Middle frontal gyrus (tissue), 1 donor: ENCODE measurements at regions not wholly inside any gene's neighbourhood (a gene's known extent, or its start where the extent isn't known, plus 50 kb on each side); places are given as distances from the start of the nearest gene placed in this dataset.
"Not testable (repeated sequence)": the region's sequence is repeated elsewhere in the genome, so short reads cannot be mapped to it uniquely, and the experiment has no call there.

ENCODE experiments used
- DNase-seq: peaks from one replicate; pipeline ENCODE4 v3.0.0-alpha.2; 2015; ENCODE audit warnings: low spot score; ENCODE audit errors: extremely low spot score

DNA sequence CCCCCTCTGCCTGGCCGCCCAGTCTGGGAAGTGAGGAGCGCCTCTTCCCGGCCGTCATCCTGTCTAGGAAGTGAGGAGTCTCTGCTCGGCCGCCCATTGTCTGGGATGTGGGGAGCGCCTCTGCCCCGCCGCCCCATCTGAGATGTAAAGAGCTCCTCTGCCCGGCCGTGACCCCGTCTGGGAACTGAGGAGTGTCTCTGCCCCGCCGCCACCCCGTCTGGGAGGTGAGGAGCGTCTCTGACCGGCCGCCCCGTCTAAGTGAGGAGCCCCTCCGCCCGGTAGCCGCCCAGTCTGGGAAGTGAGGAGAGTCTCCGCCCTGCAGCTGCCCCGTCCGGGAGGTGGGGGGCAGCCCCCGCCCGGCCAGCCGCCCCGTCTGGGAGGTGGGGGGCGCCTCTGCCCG, 228.9 kb downstream of the RPIA start:
- not testable (repeated sequence) for DNase-seq

DNA sequence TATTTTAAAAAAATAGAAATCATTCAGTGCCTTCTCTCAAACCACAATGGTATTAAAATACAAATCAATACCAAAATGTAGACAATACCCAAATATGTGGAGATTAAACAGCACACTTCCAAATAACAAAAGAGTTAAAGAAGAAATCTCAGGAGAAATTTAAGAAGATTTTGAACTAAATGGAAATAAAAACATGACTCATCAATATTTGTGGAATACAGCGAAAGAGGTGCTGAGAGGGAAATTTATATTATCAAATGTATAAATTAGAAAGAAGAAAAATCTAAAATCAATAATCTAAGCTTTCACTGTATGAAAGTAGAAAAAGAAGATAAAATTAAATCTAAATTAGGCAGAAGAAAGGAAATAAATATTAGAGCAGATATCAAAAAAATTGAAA, 233.1 kb downstream of the RPIA start:
- DNase-seq: no peak

DNA sequence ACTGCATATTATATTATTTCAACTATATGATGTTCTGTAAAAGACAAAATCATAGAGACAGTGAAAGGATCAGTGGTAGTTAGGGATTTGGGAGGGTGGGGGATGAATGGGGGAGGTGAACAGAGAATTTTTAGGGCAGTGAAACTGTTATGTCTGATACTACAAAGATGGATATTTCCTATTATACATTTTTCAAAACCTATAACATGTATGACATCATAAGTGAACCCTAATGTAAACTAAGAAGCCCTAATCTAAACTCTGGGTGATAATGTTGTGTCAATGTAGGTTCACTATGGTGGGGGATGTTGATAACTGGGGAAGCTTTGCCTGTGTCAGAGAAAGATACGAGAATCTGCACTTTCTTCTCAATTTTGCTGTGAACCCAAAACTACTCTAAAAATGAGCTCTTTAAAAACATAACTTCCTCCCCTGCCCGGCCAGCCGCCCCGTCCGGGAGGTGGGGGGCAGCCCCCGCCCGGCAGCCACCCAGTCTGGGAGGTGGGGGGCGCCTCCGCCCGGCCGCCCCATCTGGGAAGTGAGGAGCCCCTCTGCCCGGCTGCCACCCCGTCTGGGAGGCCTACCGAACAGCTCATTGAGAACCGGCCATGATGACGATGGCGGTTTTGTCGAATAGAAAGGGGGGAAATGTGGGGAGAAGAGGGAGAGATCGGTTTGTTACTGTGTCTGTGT, 234.4 kb downstream of the RPIA start:
- no peak for DNase-seq

DNA sequence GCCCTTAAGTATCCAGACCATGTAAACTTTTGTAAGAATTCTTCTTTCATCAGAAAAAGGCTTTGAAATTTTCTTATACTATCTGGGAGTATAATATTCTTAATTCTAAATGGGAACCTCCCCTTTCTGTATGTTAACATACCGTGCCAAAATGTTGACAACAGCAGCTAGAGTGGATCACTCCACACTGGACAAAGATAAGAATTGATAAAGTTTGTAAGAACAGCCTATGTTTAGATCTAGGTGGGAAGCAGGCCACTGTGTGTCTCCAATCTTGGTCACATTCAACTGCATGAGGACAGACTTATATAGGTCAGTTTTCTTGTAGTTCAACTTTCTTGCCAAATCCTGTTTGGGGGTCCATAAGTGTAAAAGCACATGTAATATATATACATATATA, 235.7 kb downstream of the RPIA start:
- no peak for DNase-seq

DNA sequence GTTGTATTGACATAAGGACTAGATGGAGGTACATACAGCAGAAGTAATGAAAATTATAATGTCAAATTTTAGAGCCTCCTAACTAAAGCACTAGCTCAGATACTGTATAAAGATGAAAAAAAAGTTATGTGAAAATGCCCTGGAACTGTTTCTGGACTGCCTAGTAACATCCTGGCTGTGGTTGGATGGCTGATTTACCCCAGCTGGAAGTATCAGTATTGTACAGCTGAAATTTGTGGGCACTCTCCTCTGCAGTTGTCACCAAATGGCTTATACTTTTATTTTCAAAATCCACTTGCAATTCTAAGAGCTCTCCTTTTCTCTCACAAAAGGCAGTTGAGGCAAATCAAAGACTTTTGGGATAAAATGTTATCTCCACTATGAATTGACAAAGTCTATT, 239.2 kb downstream of the RPIA start:
- no peak for DNase-seq

DNA sequence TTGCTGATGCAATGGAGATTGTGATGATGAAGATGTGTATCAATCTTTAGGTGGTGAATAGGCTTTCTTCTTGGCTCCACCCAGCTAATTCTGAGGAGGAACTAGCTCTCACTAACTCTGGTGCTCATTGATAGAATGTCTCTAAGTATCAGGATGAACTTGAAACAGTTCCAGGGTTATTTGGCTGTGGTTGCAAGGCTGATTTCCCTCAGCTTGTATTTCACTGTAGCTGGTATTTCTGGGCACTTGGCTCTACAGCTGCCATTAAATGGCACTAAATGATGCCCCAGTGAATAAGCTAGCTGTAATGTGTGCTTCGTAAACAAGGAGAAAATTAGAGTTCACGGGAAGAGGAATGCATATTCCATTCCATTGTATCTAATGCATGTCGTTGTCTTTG, 241.2 kb downstream of the RPIA start:
- DNase-seq: no peak

DNA sequence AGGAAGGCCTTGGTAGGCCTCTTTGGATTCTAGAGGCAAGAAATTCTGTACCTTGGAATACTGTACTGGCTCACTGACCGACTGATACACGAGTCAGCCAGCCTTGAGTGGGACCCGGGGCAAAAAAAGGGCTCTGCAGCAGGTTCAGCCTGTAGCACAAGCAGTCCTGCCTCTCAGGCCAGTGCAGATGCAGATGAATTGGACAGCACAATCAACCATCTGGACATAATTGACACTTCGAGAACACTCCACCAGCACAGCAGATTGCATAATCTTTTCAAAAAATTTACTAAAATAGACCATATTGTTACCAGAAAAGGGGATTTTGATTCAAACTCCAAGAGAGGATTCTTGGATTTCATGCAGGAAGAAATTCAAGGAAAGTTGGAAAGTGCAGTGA, 241.6 kb downstream of the RPIA start:
- no peak for DNase-seq

DNA sequence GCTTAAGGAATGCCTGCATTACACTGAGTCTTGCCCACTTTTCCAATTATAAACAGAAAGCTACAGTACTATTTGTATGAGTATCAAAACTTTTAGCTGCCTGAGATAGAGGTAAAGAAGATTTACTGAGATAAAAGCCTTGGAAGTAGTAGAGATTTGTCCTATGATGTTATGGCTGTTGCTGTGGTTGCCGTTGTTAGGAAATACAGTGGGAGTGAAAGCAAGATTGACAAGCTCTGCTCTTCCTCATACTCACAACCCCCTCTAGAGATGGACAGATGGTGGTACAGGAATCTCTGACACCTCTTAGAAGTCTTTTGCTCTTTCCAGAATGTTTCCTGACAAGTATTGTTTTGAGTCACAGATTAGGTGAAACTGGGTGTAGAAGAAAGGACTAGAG, 242.5 kb downstream of the RPIA start:
- DNase-seq: no peak

DNA sequence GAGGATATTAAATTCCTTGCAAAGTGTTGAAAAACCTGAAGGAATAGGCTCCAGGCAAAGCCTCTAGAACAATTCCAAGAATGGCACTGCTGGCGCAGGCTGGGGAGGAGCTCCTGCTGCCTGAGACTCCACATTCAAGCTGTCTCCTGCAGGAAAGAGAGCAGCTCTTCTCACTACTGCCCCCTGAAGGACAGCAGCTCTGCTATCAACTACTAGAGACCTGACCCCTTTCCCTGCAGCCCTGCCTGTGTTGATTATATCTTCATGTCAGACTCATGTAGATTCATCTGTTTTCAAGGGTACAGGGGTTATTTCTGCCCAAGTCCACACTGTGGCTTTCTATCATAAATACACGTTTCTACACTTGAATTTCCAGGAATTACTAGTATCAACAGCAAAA, 249.7 kb downstream of the RPIA start:
- not testable (repeated sequence) for DNase-seq

DNA sequence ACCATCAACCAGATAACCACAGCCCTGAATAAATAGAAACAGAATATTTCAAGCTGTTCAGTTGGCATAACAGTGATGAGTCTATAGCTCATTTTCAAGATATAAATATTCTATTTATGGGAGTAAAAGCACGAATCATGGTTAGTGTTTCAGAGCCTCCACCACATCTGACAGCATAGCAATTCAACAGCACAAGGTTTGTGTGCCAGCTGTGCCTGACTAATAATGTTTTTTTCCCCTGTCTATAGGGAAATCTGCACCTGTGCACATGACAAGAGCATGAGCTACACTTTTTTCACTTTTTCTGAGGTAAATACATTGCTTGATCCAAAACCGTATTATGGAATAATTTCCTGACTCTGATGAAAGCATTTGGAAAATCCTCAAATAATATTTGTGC, 251.3 kb downstream of the RPIA start:
- DNase-seq: no peak

DNA sequence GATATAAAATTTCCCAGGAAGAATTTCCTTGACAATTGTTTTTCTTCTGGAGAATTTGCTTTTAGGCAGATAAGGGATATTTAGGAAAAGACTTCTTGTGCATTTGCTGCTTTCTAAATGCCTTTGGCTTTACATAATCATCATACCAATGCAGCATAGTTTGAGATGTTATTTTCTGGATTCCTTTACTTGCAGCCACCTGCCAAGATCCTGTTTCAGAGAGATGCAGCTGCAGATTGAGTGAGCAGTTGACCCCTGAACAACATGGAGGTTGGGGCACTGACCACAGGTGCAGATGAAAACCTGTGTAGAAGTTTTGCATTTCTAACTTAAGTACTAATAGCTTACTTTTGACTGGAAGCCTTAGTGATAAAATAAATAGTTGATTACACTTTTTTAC, 257.9 kb downstream of the RPIA start:
- DNase-seq: no peak

DNA sequence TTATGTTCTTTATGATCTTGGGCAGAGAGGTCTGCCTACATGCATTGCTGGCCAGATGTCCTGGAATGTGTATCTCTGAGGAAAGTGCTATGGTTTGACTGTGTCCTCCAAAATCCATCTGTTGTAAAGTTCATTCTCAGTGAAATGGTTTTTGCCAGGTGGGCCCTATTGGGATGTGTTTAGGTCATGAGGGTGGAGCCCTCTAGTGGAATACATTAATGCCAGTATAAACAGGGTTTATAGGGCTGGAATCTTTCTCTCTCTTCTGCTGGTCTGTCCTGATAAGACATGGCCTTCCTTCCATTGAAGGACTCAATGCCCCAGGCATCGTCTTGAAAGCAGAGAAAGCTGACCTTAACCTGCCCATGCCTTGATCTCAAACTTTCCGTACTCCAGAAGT, 258.5 kb downstream of the RPIA start:
- no peak for DNase-seq

DNA sequence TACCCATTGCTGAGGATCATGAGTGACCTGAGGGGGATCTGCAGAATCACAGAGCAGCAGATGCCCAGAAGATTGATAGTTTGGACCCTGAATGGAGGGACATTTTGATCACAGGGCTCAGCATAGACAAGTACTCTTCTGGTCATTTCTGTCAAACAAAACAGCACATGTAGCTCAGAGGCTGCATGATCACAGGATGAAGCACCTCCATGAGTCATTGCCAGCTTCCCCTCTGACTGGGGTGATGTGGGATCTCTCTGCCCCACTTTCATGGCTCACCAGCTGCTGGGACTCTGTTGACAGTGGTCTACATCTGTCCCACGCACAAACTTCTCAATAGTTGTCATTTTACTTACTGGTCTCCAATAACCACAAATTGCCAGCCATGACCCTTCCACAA, 264.1 kb downstream of the RPIA start:
- no peak for DNase-seq

DNA sequence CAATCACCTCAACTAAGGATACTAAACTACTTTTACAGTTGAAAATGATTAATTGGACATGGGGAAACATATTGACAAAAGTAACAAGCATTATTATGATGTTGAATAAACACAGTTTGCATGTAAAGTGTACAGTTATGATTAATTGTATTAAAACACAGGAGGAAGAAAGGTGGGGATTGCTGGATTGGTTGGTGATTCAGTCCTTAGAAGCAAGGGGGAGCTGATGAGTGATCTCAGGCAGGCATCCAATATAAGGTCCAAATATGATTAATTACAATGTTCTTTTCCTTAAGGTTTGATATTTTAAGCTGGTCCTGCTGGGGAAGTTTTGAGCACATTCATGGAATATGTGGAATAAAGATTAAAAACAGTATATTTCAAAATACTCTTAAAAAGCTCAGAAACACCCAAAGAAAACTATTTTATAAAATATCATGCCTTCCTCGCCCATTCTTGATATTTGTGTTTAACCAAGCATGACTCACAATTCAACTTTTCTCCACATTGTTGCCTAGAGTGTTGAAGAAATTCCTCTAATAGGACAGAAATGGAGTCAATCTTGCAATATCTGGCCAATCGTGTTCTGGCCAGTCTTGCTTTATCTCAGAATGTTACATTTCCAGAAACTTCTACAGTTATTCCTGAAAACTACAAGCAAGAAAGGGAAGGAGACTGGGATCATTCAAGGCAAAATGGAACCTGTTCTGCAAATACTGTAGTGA, 268.2 kb downstream of the RPIA start:
- DNase-seq: no peak

DNA sequence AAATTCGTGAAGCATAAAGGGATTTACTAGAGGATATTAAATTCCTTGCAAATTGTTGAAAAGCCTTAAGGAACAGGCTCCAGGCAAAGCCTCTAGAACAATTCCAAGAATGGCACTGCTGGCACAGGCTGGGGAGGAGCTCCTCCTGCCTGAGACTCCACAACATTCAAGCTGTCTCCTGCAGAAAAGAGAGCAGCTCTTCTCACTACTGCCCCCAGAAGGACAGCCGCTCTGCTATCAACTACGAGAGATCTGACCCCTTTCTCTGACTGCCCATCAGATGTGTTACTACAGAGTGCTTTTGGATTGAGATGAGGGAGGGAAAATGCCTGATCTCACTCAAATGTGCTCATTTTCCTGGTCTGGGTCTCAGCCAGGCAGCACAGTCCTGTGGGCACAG, 269.9 kb downstream of the RPIA start:
- not testable (repeated sequence) for DNase-seq

DNA sequence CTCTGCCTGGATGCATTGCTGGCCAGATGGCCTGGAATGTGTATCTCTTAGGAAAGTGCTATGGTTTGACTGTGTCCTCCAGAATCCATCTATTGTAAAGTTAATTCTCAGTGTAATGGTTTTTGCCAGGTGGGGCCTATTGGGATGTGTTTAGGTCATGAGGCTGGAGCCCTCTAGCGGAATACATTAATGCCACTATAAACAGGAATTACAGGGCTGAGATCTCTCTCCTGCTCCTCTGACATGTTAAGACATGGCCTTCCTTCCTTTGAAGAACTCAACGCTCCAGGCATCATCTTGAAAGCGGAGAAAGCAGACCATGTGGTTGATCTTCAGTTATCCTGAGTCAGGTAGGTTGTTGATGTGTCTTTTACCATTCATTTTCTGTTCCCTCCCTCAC, 276.4 kb downstream of the RPIA start:
- no peak for DNase-seq

DNA sequence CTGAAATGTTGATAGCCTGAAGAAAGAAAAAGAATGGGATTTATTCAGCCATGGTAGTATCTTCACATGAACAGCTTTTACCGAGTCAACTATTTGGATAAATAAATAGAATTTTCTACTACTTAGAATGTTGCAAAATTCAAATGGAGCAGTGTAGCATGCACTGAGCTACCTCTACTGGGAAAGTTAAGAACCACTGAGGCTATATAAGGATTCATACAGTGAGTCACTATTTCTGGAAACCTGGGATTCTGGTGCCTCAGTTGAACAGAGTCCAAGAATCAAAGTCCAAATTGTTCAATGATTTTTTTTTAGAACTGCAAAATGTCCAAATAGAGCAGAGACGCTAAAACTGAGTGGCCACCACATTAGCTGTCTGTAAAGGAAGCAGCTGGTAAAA, 286.5 kb downstream of the RPIA start:
- not testable (repeated sequence) for DNase-seq

DNA sequence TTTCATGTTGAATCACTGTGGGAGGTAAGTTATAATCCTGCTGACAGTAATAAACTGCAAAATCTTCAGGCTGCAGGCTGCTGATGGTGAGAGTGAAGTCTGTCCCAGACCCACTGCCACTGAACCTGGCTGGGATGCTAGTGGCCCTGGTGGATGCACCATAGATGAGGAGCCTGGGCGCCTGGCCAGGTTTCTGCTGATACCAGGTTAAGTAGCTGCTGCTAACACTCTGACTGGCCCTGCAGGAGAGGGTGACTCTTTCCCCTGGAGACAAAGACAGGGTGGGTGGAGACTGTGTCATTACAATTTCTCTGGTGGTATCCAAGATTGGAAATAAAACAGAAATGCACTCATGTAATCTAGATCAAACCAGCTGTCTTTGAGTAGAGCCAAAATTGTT, 287.0 kb downstream of the RPIA start:
- DNase-seq: not testable (repeated sequence)

DNA sequence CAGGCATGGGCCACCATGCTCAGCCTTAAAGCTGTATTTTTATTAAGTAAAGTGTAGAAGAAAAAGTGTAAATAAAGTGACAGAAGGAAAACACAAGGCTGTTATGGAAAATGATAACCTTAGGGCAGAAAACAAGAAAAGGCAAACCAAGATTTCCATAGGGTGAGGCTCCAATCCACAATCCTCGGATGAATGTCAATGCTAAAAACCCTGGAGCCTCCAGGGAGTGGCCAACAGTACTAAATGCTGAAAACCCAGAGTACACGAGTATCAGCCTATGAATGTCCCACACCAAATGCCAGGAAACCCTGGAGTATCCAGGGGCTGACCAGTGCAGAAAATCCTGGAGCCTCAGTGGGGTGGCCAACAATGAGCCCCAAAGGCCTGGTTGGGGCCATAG, 292.6 kb downstream of the RPIA start:
- not testable (repeated sequence) for DNase-seq

DNA sequence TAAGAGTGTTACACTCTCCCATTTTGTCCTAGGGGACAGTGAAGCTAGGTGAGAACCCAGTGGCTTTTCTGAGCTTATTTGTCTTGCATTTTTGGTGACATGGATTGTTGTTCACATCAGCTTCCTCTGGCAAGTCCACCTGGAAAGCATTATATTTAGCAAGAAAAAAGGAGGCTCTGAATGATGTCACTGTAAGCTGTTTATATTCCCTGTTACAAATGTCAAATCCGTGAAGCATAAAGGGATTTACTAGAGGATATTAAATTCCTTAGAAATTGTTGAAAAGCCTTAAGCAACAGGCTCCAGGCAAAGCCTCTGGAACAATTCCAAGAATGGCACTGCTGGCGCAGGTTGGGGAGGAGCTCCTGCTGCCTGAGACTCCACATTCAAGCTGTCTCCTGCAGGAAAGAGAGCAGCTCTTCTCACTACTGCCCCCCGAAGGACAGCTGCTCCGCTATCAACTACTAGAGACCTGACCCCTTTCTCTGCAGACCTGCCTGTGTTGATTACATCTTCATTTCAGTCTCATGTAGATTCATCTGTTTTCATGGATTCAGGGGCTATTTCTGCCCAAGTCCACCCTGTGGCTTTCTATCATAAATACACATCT, 295.4 kb downstream of the RPIA start:
- DNase-seq: not testable (repeated sequence)

DNA sequence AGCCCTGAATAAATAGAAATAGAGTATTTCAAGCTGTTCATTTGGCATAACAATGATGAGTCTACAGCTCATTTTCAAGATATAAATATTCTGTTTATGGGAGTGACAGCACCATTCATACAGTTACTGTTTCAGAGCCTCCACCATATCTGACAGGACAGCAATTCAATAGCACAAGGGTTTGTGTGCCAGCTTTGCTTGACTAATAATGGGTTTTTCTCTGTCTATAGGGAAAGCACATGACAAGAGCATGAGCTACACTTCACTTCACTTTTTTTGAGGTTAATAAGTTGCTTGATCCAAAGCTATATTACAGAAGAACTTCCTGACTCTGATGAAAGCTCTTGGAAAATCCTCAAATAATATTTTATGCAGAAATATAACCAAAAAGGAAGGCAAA, 297.1 kb downstream of the RPIA start:
- DNase-seq: not testable (repeated sequence)

DNA sequence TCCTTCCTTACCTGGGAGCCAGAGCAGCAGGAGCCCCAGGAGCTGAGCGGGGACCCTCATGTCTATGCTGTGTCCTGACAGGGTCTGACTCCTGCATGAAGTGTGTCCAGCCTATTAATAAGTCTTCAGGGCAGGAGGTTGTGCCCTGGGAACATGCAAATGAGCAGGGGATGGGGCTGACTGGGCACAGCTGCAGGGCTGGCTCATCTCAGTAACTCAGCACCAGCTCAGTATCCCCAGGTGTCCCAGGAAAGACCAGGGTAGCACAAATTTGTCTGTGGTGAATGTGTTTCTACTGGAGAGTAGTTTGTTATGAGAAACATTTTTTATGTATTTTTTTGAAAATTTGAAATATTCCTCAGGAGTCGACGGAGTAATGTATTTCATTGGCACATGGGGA, 301.3 kb downstream of the RPIA start:
- DNase-seq: not testable (repeated sequence)

DNA sequence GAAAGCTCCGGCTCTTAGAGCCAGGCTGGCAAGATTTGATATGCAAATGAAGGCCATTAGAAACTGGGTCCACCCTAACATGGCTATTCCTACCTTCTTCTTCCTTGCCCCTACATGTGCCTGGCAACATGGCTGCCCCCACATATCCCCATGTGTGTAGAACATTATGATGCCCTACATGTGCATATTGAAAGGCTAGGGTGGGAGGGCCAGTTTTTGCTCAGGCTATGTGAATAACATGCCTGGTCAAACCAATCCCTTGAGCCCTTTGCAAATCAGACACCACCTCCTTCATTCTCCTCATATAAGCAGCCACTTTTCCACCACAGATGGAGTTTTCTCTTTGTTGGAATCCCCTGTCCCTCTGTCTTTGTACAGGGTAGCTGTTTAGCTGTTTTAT, 303.4 kb downstream of the RPIA start:
- not testable (repeated sequence) for DNase-seq
